Duodenal mucosa (tissue), 2 donors: ENCODE measurements at regions not wholly inside any gene's neighbourhood (a gene's known extent, or its start where the extent isn't known, plus 50 kb on each side); places are given as distances from the start of the nearest gene placed in this dataset.
"Not testable (repeated sequence)": the region's sequence is repeated elsewhere in the genome, so short reads cannot be mapped to it uniquely, and the experiment has no call there.

Experiments used
- H3K27ac ChIP-seq: one replicate; pipeline ENCODE4 v1.7.0; 2013; ENCODE audit warnings: low read depth, low read length
- H3K27me3 ChIP-seq, 2 donors: one replicate each; pipeline ENCODE4 v1.7.0; 2013; ENCODE audit warnings: low read length in 2 of 2, control low read depth in 1 of 2; ENCODE audit not compliant: insufficient read depth in 2 of 2, control insufficient read depth in 1 of 2
- H3K36me3 ChIP-seq, 2 donors: one replicate each; pipeline ENCODE4 v1.7.0; 2013; ENCODE audit warnings: low read length in 2 of 2, control low read depth in 1 of 2; ENCODE audit not compliant: insufficient read depth in 2 of 2, control insufficient read depth in 1 of 2
- H3K4me1 ChIP-seq, 2 donors: one replicate each; pipeline ENCODE4 v1.7.0; 2013; ENCODE audit warnings: low read length in 2 of 2, control low read depth in 1 of 2; ENCODE audit not compliant: insufficient read depth in 2 of 2, control insufficient read depth in 1 of 2
- H3K4me3 ChIP-seq, 2 donors: one replicate each; pipeline ENCODE4 v1.7.0; 2013; ENCODE audit warnings: low read length in 2 of 2, low read depth in 1 of 2
- H3K9ac ChIP-seq, 2 donors: one replicate each; pipeline ENCODE4 v1.7.0; 2013; ENCODE audit warnings: low read length in 2 of 2, low read depth in 1 of 2
- H3K9me3 ChIP-seq, 2 donors: one replicate each; pipeline ENCODE4 v1.7.0; 2013; ENCODE audit warnings: low read length in 2 of 2, control low read depth in 1 of 2; ENCODE audit not compliant: control insufficient read depth in 1 of 2

DNA sequence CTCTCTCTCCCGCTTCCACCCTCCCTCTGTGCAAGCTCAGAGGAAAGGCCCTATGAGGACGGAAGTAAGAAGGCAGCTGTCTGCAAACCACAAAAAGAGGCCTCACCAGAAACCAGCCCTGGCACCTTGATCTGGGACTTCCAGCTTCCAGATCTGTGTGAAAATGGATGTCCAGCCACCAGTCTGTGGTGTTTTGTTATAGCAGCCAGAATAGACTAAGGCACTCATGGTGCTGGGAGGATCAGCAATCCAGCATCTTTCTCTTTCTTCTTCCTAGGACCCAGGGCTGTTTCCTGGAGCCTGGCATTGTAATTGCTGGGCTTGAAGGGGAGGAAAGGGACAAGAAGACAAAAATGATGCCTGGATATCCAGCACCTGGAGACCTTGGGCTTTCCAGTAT, 122.5 kb downstream of the SOCS6 start:
- H3K4me1 ChIP-seq: no peaks in the 10 kb centered on the region
- no peaks in the 10 kb centered on the region for H3K9me3 ChIP-seq
- H3K27ac ChIP-seq: no peak overlapping the region
- no peaks in the 10 kb centered on the region for H3K36me3 ChIP-seq
- no peaks in the 10 kb centered on the region for H3K27me3 ChIP-seq
- no peak overlapping the region for H3K9ac ChIP-seq
- H3K4me3 ChIP-seq: no peak overlapping the region

DNA sequence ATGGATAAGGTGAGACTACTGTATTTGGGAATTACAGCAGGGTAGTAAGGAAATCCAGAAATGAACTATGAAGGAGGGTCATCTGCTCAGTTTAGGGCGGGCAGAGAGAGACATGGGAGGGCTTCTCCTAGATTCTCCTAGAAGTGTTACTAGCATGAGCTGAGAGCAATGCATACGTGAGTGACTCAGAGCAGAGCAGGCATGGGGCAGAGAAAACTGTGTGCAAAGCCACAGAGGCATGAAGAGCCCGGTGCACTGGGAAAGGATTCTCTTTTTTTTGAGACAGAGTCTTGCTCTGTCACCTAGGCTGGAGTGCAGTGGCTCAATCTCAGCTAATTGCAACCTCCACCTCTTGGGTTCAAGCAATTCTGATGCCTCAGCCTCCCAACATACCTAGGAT, 116.2 kb downstream of the SOCS6 start:
- Histone ChIP-seq H3K27ac (no peak overlapping the region), H3K4me3 (no peak overlapping the region), H3K9me3 (no peaks in the 10 kb centered on the region), H3K27me3 (no peaks in the 10 kb centered on the region), H3K9ac (no peak overlapping the region), H3K4me1 (no peaks in the 10 kb centered on the region), H3K36me3 (no peaks in the 10 kb centered on the region)

DNA sequence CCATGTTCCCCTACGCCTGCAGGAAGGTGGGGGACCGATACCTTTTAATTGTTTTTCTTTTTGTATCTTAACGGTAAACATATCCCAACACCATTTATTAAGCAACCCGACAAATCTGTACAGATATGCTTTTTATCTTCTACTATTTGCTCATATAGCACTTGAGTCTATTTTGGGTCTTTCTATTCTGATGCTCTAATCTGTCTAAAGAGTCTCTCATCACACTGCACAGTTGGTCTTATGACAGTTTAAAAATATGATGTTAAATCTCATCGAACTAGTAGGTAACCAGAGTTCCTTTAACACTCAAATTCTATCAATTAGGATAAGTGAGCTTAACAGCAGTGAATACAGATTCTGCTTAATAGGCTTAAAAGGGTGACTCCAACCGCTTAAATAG, 111.6 kb downstream of the SOCS6 start:
- Histone ChIP-seq H3K27me3 (no peaks in the 10 kb centered on the region), H3K27ac (no peak overlapping the region), H3K4me3 (no peak overlapping the region)

DNA sequence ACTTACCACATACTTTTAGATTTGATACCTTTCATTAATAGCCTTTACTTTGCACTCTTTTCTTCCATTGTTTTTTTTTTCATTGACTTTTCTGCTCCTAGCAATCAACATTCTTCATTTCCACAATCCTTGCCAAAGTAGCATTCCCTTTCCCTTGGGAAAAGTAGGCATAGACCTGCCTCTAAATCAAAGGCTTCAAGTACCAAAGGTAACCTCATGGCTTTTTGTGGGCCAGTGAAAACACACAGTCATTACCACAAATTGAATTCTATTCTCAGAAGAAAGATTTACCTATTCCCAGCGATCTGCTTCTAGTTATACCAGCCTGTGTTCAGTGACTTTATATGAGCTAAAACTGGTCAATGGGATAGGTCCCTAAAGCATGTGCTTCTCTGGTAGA, 109.2 kb downstream of the SOCS6 start:
- no peak overlapping the region for H3K9ac ChIP-seq
- H3K36me3 ChIP-seq: no peaks in the 10 kb centered on the region
- H3K27me3 ChIP-seq: no peaks in the 10 kb centered on the region
- H3K27ac ChIP-seq: no peak overlapping the region
- no peak overlapping the region for H3K4me3 ChIP-seq
- H3K4me1 ChIP-seq: no peaks in the 10 kb centered on the region
- no peaks in the 10 kb centered on the region for H3K9me3 ChIP-seq

More for the DNA sequence above, 111.6 kb downstream of the SOCS6 start:
- Histone ChIP-seq H3K9ac (no peak overlapping the region), H3K9me3 (no peaks in the 10 kb centered on the region), H3K36me3 (no peaks in the 10 kb centered on the region), H3K4me1 (no peaks in the 10 kb centered on the region)

DNA sequence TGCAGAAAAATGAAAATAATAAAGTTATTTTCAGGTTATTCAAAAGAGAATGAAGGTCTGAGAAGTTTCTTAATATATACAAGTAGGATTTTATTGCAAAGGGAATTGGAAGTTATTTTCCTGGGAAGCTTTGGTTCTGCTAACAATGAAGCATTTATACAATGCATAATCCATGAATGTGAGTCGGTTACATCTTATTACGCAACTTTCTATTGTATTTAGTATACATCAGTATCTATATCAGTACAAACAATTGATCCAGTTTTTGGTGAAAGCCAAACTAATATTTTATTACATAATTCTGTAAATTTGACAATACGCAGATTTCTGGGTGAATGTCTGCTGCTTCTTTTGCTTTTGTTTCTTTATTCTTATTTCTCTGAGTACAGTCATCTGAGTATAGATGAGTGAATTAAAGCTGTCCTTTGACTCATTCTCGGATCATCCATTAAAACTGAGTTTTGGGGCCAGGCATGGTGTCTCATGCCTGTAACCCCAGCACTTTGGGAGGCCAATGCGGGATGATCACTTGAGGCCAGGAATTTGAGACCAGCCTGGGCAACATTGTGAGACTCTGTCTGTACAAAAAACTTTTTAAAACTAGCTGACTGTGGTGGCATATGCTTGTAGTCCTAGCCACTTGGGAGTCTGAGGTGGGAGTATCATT, 108.5 kb downstream of the SOCS6 start:
- Histone ChIP-seq H3K27me3 (no peaks in the 10 kb centered on the region), H3K36me3 (no peaks in the 10 kb centered on the region), H3K9me3 (no peaks in the 10 kb centered on the region), H3K27ac (no peak overlapping the region), H3K9ac (no peak overlapping the region), H3K4me1 (no peaks in the 10 kb centered on the region), H3K4me3 (no peak overlapping the region)

DNA sequence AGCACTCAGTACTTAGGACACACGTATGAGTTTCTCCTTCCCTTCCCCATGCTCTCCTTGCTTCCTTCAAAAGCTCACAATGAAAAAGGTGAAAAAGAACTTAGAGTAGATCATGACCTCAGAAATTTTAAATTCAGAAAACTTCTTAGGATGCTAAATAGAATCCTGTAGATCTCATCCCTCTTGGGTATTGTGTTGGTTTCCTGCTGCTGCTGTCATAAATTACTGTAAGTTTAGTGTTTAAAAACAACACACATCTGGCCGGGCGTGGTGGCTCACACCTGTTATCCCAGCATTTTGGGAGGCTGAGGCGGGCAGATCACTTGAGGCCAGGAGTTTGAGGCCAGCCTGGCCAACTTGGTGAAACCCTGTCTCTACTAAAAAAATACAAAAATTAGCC, 106.9 kb downstream of the SOCS6 start:
- not testable (repeated sequence) for H3K9ac ChIP-seq, H3K4me1 ChIP-seq, H3K27me3 ChIP-seq, H3K27ac ChIP-seq, H3K9me3 ChIP-seq, H3K36me3 ChIP-seq, H3K4me3 ChIP-seq

DNA sequence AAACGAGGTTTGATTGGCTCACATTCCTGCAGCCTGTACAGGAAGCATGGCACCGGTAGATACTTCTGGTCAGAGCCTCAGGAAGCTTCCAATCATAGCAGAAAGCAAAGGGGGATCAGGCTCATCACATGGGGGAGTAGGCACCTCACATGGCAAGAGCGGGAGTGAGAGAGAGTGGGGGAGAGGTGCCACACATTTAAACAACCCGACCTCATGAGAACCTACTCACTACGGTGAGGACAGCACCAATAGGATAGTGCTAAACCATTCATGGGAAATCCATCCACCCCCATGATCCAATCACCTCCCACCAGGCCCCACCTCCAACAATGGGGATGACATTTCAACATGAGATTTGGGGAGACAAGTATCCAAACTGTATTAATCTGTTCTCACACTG, 105.8 kb downstream of the SOCS6 start:
- Histone ChIP-seq H3K4me3 (no peak overlapping the region), H3K4me1 (no peaks in the 10 kb centered on the region), H3K36me3 (no peaks in the 10 kb centered on the region), H3K27me3 (no peaks in the 10 kb centered on the region), H3K9ac (no peak overlapping the region), H3K9me3 (no peaks in the 10 kb centered on the region), H3K27ac (no peak overlapping the region)

DNA sequence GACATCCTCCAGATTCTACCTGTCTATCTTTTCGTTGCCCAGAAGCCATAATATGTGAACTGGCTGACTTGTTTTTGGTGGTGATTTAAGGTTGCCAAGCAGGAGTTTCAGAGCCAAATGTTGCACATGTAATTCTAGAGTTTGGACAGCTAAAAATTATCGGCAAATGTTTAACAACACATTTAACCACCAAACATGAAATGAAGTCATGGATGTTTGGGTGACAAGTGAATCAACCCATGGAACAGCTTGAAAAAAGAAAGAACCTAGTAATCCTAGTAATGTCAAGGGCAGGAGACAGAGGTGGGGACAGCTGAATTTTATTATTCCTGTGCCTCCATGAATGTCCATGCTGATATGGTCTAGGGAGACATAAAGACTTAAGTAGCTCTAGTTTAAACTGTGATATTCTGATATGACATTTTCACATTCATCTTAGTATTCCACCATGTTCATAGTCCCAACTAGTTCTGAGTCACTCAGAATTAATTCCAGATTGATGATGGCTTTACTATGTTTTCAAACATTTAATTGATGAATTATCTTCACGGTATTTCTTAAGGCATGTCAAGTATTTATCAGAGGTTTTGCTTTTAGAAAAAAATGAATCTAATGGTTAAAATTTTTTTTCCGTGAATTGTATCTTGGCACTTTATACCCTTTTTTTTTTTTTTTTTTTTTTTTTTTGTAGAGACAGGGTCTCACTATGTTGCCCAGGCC, 101.7 kb downstream of the SOCS6 start:
- Histone ChIP-seq H3K4me3 (no peak overlapping the region), H3K36me3 (no peaks in the 10 kb centered on the region), H3K4me1 (no peaks in the 10 kb centered on the region), H3K9me3 (no peaks in the 10 kb centered on the region), H3K27me3 (no peaks in the 10 kb centered on the region), H3K27ac (no peak overlapping the region), H3K9ac (no peak overlapping the region)

DNA sequence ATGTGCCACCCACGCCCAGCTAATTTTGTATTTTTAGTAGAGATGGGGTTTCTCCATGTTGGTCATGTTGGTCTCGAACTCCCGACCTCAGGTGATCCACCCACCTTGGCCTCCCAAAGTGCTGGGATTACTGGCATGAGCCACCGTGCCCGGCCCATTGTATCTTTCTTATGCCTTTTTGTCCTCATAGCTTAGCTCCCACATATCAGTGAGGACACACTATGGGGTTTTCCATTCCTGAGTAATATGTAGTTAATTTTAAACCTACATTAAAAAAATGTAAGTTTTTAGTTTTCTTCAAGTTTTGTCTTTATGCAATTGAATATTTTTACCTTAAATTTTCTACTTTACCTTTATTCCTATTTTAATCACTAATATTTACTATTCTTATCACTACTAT, 100.2 kb downstream of the SOCS6 start:
- not testable (repeated sequence) for H3K36me3 ChIP-seq, H3K9me3 ChIP-seq, H3K4me1 ChIP-seq, H3K4me3 ChIP-seq, H3K27me3 ChIP-seq, H3K9ac ChIP-seq, H3K27ac ChIP-seq

DNA sequence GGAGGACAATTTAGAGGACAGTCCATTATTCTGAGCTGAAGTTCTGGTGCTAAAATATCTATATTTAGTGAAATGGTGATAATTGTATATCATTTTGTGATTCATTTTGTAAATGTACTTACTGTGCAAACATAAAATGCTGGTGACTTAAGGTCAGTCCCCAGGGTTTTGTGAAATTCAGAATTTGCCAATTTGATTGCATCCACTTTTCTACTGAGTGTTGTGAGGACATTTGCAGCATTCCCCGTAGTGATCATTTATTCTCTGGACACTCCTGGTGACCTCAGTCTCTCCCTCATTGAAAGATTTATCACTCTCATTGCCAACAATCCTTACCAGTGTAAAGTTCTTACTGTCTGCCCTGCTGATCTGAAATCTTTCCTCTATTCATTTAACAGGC, 98.2 kb downstream of the SOCS6 start:
- H3K4me1 ChIP-seq: peaks cover 0 to 2% of the 10 kb centered on the region in 2 donors
- no peaks in the 10 kb centered on the region for H3K36me3 ChIP-seq
- no peak overlapping the region for H3K4me3 ChIP-seq
- no peaks in the 10 kb centered on the region for H3K27me3 ChIP-seq
- H3K27ac ChIP-seq: no peak overlapping the region
- H3K9me3 ChIP-seq: no peaks in the 10 kb centered on the region
- H3K9ac ChIP-seq: no peak overlapping the region
